Hematopoietic multipotent progenitor cell treated with erythropoietin and hydrocortisone succinate and interleukin-3 and kit ligand, for 8 days (in vitro differentiated cells): ENCODE measurements at regions not wholly inside any gene's neighbourhood (a gene's known extent, or its start where the extent isn't known, plus 50 kb on each side); places are given as distances from the start of the nearest gene placed in this dataset.
"Not testable (repeated sequence)": the region's sequence is repeated elsewhere in the genome, so short reads cannot be mapped to it uniquely, and the experiment has no call there.

Experiments
- DNase-seq: peaks from one replicate; pipeline ENCODE4 v3.0.0-alpha.2; 2015

GRCh38 chr18:52136532-52136931, 203.5 kb upstream of the DCC start:
- no peak for DNase-seq

DNA sequence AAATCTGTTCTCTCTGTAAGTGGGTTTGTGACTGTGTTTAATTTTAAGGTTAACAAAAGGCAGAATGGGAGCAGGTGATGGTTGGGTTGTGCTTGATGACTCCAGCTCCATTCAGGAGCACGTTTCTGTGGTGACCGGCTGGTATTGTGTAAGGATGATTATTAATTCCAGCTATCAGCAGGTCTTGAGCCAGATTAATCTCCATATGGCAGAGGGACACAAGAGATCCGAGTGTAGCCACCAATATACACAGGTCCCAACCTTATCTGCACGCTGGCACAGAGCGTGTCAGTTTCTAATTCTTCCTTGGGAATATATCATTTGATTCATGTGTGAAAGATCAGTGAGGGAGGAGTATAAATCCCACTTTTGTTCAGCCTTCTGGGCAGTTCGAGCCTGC, 199.0 kb upstream of the DCC start:
- no peak for DNase-seq

- no peak for DNase-seq
Measured at GRCh38 chr18:52150050-52150449, 189.9 kb upstream of the DCC start.

- no peak for DNase-seq
Measured at GRCh38 chr18:52152036-52152435, 188.0 kb upstream of the DCC start.

GRCh38 chr18:52156166-52156565, 183.8 kb upstream of the DCC start:
- DNase-seq = no peak

DNA sequence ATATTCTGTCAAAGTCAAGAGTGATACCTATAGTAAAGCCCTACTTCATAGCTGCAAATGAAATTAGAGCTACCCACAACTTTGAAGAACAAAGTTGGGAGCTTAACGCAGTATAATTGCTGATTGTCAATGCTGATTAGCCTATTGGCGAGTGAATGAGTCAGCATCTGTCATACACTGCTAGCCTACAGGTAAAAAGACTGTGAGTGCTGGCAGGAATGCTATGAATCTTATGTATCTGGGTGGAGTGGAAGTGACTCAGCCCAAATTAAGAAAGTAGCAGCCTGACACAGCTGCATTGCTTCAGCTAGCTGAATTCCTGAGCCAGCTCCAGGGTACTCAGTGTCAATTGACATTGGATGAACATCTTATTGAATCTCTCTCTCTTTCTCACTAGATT, 179.4 kb upstream of the DCC start:
- no peak for DNase-seq

DNA sequence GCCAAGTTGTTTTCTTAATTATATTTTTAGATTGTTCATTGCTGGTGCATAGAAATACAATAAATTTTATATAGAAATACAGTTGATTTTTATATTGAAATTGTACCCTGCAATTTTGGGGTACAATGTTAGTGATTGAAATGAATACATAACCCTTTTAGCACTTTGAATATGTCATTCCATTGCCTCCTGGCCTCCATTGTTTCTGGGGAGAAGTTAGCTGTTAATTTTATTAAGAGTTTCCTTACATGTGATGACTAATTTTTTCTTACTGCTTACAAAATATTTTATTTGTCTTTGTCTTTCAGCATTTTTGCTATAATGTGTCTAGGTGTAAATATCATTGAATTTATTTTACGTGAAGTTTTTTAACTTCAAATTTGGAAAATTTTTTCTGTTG, 176.5 kb upstream of the DCC start:
- DNase-seq = no peak

DNA sequence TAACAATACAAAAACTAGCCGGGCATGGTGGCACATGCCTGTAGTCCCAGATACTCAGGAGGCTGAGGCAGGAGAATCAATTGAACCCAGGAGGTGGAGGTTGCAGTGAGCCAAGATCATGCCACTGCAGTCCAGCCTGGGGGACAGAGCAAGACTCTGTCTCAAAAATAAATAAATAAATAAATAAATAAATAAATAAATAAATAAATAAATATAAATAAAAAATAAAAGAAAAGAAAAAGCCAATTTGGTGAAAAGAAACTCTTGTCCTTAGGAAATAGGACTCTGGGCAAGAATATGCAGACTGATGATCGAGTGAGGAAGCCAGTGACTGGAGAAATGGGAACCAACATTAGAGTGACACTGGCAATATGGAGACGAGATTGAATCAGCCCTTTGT, 171.9 kb upstream of the DCC start:
- not testable (repeated sequence) for DNase-seq

DNA sequence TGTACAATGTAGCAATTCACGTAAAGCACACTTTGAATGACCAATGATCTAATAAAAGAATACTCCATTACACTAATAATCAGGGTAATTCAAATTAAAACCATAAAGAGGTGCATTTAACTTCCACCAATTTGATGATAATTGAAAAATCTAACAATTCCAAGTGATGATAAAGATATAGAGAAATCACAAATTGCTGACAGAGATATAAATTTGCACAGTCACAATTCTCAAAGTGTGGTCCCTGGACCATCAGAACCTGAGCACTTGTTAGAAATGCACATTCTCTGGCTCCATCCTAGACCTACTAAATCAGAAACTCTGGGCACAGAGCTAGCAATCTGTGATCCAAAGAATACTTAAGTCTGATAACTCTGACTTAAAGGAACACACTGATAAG, 165.8 kb upstream of the DCC start:
- no peak for DNase-seq

- DNase-seq = no peak
Measured at GRCh38 chr18:52175406-52175805, 164.6 kb upstream of the DCC start.

DNA sequence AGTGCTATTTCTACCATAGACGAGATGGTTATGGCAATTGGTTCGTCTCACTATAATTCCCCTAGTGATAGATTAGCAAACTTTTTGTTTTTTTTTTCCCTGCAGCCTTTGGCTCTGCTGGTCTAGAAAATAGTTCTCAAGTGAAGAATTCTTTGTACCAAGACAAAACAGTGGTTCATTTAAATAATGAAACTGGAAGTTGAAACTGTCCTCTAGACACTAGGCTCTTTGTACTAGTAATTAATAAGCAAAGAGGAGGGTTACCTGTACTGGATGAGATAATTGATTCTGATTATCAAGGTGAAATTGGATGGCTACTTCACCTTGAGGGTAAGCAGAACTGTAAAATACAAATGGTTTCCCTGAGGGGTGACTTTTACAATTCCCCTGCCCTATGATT, 156.9 kb upstream of the DCC start:
- no peak for DNase-seq

DNA sequence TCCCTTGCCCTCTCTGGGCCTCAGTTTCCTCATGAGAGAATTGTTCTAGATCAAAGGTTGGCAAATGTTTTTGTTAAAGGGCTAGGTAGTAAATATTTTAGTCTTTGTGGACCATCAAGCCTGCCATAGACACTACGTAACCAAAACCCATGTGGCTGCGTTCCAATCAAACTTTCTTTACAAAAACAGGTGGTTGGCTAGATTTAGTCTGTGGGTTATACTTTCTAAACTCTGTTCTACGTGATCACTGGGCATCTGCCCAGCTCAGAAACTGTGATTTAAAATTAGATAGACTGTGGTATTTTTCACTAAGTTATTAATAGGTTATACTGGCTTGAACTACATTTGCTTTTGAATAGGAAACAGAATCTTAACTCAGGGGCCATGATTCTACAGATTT, 149.8 kb upstream of the DCC start:
- DNase-seq = no peak

DNA sequence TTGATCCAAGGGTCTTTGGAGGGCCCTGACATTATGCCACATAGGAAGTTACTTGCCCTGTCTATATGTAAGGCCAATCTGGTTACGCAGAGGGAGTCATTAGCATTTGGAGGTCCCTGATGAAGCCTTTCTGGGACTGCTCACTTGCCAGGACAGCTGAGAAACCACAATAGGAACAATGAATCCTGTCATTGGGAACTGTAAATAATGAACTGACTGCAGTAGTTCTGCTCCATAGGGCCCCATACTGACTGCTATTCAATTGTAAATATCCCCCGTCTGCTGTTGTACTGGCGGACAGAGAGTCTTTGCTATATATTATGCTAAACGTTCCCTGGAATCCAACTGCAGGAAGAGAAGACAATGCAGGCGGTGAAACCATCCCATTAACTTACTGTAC, 149.4 kb upstream of the DCC start:
- no peak for DNase-seq

GRCh38 chr18:52200406-52200805, 139.6 kb upstream of the DCC start:
- no peak for DNase-seq

GRCh38 chr18:52200921-52201663, 138.9 kb upstream of the DCC start:
- no peak for DNase-seq

- DNase-seq = no peak
Measured at GRCh38 chr18:52208646-52209045, 131.4 kb upstream of the DCC start.

DNA sequence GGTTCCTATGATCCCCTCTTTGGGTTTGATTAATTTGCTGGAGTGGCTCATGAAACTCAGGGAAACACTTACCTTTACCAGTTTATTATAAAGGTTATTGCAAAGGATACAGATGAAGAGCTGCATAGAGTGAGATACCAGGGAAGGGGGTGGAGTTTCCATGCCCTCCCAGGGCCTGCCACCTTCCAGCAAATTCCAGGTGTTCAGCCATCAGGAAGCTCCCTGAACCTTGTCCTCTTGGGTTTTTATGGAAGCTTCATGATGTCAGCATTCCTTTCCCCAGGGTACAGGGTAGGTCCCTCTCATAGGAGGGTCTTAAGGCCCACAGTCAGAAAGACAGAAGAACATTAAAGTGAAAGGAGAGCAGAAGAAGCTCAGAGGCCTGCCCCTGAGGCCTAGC, 123.9 kb upstream of the DCC start:
- DNase-seq = no peak

- DNase-seq = no peak
Measured at GRCh38 chr18:52216666-52217065, 123.3 kb upstream of the DCC start.

GRCh38 chr18:52219102-52219501, 120.9 kb upstream of the DCC start:
- no peak for DNase-seq

- no peak for DNase-seq
Measured at GRCh38 chr18:52220062-52220591, 119.9 kb upstream of the DCC start.

DNA sequence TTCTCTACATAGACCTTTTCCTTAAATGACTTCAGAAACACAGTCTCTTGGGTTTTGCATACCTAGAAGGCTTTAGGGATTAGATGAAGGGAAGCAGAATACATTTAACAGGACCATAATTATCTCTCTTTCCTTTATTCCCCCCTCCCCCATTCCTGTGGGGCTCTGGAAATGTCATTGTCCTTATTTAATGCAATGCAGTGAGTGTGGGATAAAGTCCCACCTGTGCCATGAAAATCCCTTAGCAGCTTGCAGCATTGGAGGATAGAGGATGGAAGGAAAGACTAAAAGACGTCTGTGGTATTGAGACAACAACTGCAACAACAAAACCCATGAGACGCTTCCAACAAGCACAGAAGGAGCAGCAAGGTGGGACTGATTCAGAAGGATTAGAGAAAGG, 117.8 kb upstream of the DCC start:
- DNase-seq = no peak

GRCh38 chr18:52227536-52227935, 112.5 kb upstream of the DCC start:
- no peak for DNase-seq

- DNase-seq = no peak
Measured at GRCh38 chr18:52228166-52228565, 111.8 kb upstream of the DCC start.

DNA sequence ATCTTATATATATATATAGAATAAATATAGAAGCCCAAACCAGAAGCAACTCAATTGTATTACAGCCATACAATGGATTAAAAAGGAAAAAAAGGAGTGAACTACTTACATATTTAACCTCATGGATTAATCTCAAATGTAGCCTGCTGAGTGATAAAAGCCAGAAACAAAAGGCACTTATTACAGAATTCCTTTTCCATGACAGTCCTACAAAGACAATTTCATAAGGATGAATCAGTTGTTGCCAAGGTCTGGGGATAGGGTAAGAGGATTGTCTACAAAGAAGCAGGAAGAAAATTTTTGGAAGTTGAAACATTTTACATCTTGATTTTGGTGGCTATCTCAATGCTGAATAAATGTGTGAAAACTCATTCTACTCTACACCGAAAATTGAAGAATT, 103.9 kb upstream of the DCC start:
- DNase-seq = no peak

DNA sequence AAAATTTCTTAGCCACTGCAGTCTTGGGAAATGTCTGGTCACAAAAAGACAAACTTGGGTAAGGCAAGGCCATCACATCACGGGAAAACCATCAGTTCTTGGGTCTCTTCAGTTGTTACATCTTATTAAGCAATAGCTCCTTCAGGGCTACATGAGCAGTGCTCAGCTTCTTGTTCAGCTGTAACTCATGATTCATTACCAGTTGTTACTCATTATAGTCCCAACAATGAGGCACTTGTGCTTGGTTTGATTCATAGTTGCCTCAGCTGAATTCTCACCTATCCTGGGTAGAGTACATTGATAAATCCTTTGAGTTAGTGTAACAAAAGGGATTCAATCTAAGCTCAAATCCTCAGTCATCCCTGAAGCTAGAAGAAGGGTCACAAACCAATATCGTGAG, 102.4 kb upstream of the DCC start:
- no peak for DNase-seq
